C4-2B (cell line): ENCODE measurements at regions not wholly inside any gene's neighbourhood (a gene's known extent, or its start where the extent isn't known, plus 50 kb on each side); places are given as distances from the start of the nearest gene placed in this dataset.

Experiments used
- CTCF ChIP-seq: fragments of 450-650 bp; conservative IDR thresholded peaks from 2 replicates; pipeline ENCODE4 v1.5.1; 2017; ENCODE audit warnings: mild to moderate bottlenecking
- ZFX ChIP-seq: fragments of 450-650 bp; IDR thresholded peaks from 2 replicates; pipeline ENCODE4 v1.6.1; 2017

- TF ChIP-seq CTCF = no peak
- no peak for TF ChIP-seq ZFX
Observed at GRCh38 chr2:198807131-198807530, 650.6 kb downstream of the SATB2 start.
